Left lung (tissue), 4 donors: ENCODE measurements at regions not wholly inside any gene's neighbourhood (a gene's known extent, or its start where the extent isn't known, plus 50 kb on each side); places are given as distances from the start of the nearest gene placed in this dataset.

Experiments
- ATAC-seq: fragments of 200-7000 bp; cut with Tn5 transposase; one replicate; pipeline ENCODE4 v1.9.1; 2020; ENCODE audit warnings: moderate library complexity
- DNase-seq, 4 donors: peaks; one replicate each; pipeline ENCODE4 v3.0.0-alpha.2; 2013 to 2020
- H3K27ac ChIP-seq, 2 donors: fragments of 200-600 bp; sonication (generic) in 1 of 2; one replicate each; pipeline versions ENCODE4 v1.5.0 to v1.8.0; 2020 to 2021
- H3K27me3 ChIP-seq, 2 donors: fragments of 200-600 bp; sonication (generic) in 1 of 2; one replicate each; pipeline versions ENCODE4 v1.5.0 to v1.8.0; 2020 to 2021
- H3K36me3 ChIP-seq, 2 donors: fragments of 200-600 bp; sonication (generic) in 1 of 2; one replicate each; pipeline versions ENCODE4 v1.5.0 to v1.8.0; 2020 to 2021
- H3K4me1 ChIP-seq, 2 donors: fragments of 200-600 bp; one replicate each; pipeline ENCODE4 v1.8.0; 2021
- H3K4me3 ChIP-seq, 2 donors: fragments of 200-600 bp; sonication (generic) in 1 of 2; one replicate each; pipeline versions ENCODE4 v1.5.0 to v1.8.0; 2020 to 2021; ENCODE audit warnings: mild to moderate bottlenecking in 1 of 2
- H3K9me3 ChIP-seq, 2 donors: fragments of 200-600 bp; sonication (generic) in 1 of 2; one replicate each; pipeline versions ENCODE4 v1.5.0 to v1.8.0; 2020 to 2021
- CTCF ChIP-seq, 2 donors: fragments of 200-600 bp; sonication (generic) in 1 of 2; IDR thresholded peaks; one replicate each; pipeline versions ENCODE4 v1.5.0 to v1.8.0; 2021; ENCODE audit warnings: antibody characterized with exemption in 2 of 2
- intact Hi-C, 2 donors: fragments of 100-400 bp; cut with DNase I; formaldehyde crosslinking; loops; one replicate each; pipeline versions ENCODE4 v1.11.2 to v1.14.2; 2022
- donor health status: DM: no; HTN: yes; CAD: no.
- donor health status: DM: no; HTN: no; CAD: no.

- ATAC-seq (peak; percentile 29), DNase-seq (peak; percentile 50 to 90 (median 81))
- Histone ChIP-seq H3K27me3 (no peaks in the 10 kb centered on the region), H3K4me3 (peak overlapping the region; percentile 41 to 50), H3K9me3 (no peaks in the 10 kb centered on the region), H3K27ac (peak overlapping the region; percentile 91 to 92), H3K36me3 (no peaks in the 10 kb centered on the region), H3K4me1 (peaks cover 3 to 34% of the 10 kb centered on the region in 2 donors)
- no peak for TF ChIP-seq CTCF (IDR thresholded peaks at IDR 0.05)
- intact Hi-C loops = no loop called here
These were observed 113.9 kb upstream of the PRSS16 start for GRCh38 chr6:27133281-27134227.

- TF ChIP-seq CTCF (IDR thresholded peaks at IDR 0.05) = no peak
- ATAC-seq = no peak
- no peaks in the 10 kb centered on the region for H3K36me3 ChIP-seq
- no peak overlapping the region for H3K4me3 ChIP-seq
- intact Hi-C loops = no loop called here
- H3K9me3 ChIP-seq = no peaks in the 10 kb centered on the region
- no peaks in the 10 kb centered on the region for H3K27me3 ChIP-seq
- H3K4me1 ChIP-seq = peaks cover 3 to 45% of the 10 kb centered on the region in 2 donors
- H3K27ac ChIP-seq = no peak overlapping the region
- DNase-seq = no peak
These were observed 112.3 kb upstream of the PRSS16 start for GRCh38 chr6:27135087-27135657.

GRCh38 chr6:27136077-27136644 lies 111.3 kb upstream of the PRSS16 start:
- DNase-seq (no peak), ATAC-seq (no peak)
- Histone ChIP-seq H3K4me3 (no peak overlapping the region), H3K27me3 (no peaks in the 10 kb centered on the region), H3K36me3 (no peaks in the 10 kb centered on the region), H3K4me1 (peaks cover 3 to 52% of the 10 kb centered on the region in 2 donors), H3K9me3 (no peaks in the 10 kb centered on the region), H3K27ac (no peak overlapping the region)
- no peak for TF ChIP-seq CTCF (IDR thresholded peaks at IDR 0.05)
- intact Hi-C loops = no loop called here

GRCh38 chr6:27136978-27137814 lies 110.3 kb upstream of the PRSS16 start:
- no peak for ATAC-seq

More at GRCh38 chr6:27136978-27137814, 110.3 kb upstream of the PRSS16 start:
- H3K4me3 ChIP-seq = no peak overlapping the region
- no peaks in the 10 kb centered on the region for H3K36me3 ChIP-seq
- no peak for DNase-seq
- H3K27ac ChIP-seq = no peak overlapping the region
- peaks cover 0 to 52% of the 10 kb centered on the region in 2 donors for H3K4me1 ChIP-seq
- intact Hi-C loops = no loop called here
- TF ChIP-seq CTCF (IDR thresholded peaks at IDR 0.05) = no peak
- no peaks in the 10 kb centered on the region for H3K27me3 ChIP-seq
- H3K9me3 ChIP-seq = no peaks in the 10 kb centered on the region
